ENCODE measurements at regions not wholly inside any gene's neighbourhood (a gene's known extent, or its start where the extent isn't known, plus 50 kb on each side); places are given as distances from the start of the nearest gene placed in this dataset.

- H3K4me3 ChIP-seq (replicated peaks in 1 of 2; ENCODE audit: low read depth in 2 of 2, low read length in 2 of 2): no peak overlapping the region
- no peak for DNase-seq (ENCODE audit: low read depth in 2 of 2)
- no peak for TF ChIP-seq CTCF (IDR thresholded peaks at IDR 0.05; ENCODE audit: low read depth, low read length)
Observed at GRCh38 chr4:110754716-110755115, 131.8 kb upstream of the PITX2 start.

- no peak for DNase-seq (ENCODE audit: low read depth in 2 of 2)
- TF ChIP-seq CTCF (IDR thresholded peaks at IDR 0.05; ENCODE audit: low read depth, low read length): no peak
- H3K4me3 ChIP-seq (replicated peaks in 1 of 2; ENCODE audit: low read depth in 2 of 2, low read length in 2 of 2): no peak overlapping the region
Observed at GRCh38 chr4:110769578-110769977, 146.7 kb upstream of the PITX2 start.

GRCh38 chr4:110770353-110770752 lies 147.5 kb upstream of the PITX2 start:
- no peak for TF ChIP-seq CTCF (IDR thresholded peaks at IDR 0.05; ENCODE audit: low read depth, low read length)
- no peak for DNase-seq (ENCODE audit: low read depth in 2 of 2)
- H3K4me3 ChIP-seq (replicated peaks in 1 of 2; ENCODE audit: low read depth in 2 of 2, low read length in 2 of 2): no peak overlapping the region

- no peak overlapping the region for H3K4me3 ChIP-seq (replicated peaks in 1 of 2; ENCODE audit: low read depth in 2 of 2, low read length in 2 of 2)
- no peak for DNase-seq (ENCODE audit: low read depth in 2 of 2)
- no peak for TF ChIP-seq CTCF (IDR thresholded peaks at IDR 0.05; ENCODE audit: low read depth, low read length)
Observed at GRCh38 chr4:110778521-110778920, 155.6 kb upstream of the PITX2 start.

- no peak for DNase-seq (ENCODE audit: low read depth in 2 of 2)
- no peak for TF ChIP-seq CTCF (IDR thresholded peaks at IDR 0.05; ENCODE audit: low read depth, low read length)
- no peak overlapping the region for H3K4me3 ChIP-seq (replicated peaks in 1 of 2; ENCODE audit: low read depth in 2 of 2, low read length in 2 of 2)
Observed at GRCh38 chr4:110780538-110780937, 157.7 kb upstream of the PITX2 start.

GRCh38 chr4:110781944-110782343 lies 159.1 kb upstream of the PITX2 start:
- no peak for TF ChIP-seq CTCF (IDR thresholded peaks at IDR 0.05; ENCODE audit: low read depth, low read length)
- no peak for DNase-seq (ENCODE audit: low read depth in 2 of 2)
- H3K4me3 ChIP-seq (replicated peaks in 1 of 2; ENCODE audit: low read depth in 2 of 2, low read length in 2 of 2): no peak overlapping the region

GRCh38 chr4:110787109-110787508 lies 164.2 kb upstream of the PITX2 start:
- no peak overlapping the region for H3K4me3 ChIP-seq (replicated peaks in 1 of 2; ENCODE audit: low read depth in 2 of 2, low read length in 2 of 2)
- DNase-seq (ENCODE audit: low read depth in 2 of 2): no peak
- no peak for TF ChIP-seq CTCF (IDR thresholded peaks at IDR 0.05; ENCODE audit: low read depth, low read length)
